CD4-positive, alpha-beta memory T cell (primary cell): ENCODE measurements at regions not wholly inside any gene's neighbourhood (a gene's known extent, or its start where the extent isn't known, plus 50 kb on each side); places are given as distances from the start of the nearest gene placed in this dataset.

Experiments
- CTCF ChIA-PET: fragments of 350-600 bp; sonication (Branson Sonifier 250); formaldehyde crosslinking; loops from one replicate; lab custom pipeline; 2021; ENCODE audit warnings: inconsistent platforms; ENCODE audit not compliant: partially characterized antibody; lab: Charles Lee
- POLR2A ChIA-PET: fragments of 350-600 bp; sonication (Branson Sonifier 250); formaldehyde crosslinking; loops from one replicate; lab custom pipeline; 2021; ENCODE audit not compliant: partially characterized antibody; lab: Charles Lee
- DNase-seq, 5 donors: peaks; one replicate each; pipeline versions ENCODE4 v3.0.0 to v3.0.0-alpha.2; 2020 to 2022; ENCODE audit warnings: mixed read lengths in 1 of 5
- H3K27ac ChIP-seq: one replicate; pipeline ENCODE4 v1.7.0; 2013; ENCODE audit warnings: low read depth, low read length
- H3K27me3 ChIP-seq: 2 replicates; pipeline ENCODE4 v1.7.0; 2013; ENCODE audit warnings: mild to moderate bottlenecking, low read length, moderate library complexity; ENCODE audit not compliant: insufficient read depth
- H3K36me3 ChIP-seq: 2 replicates; pipeline ENCODE4 v1.7.0; 2013; ENCODE audit warnings: mild to moderate bottlenecking, low read length, moderate library complexity; ENCODE audit not compliant: insufficient read depth
- H3K4me1 ChIP-seq: 2 replicates; pipeline ENCODE4 v1.7.0; 2013; ENCODE audit warnings: mild to moderate bottlenecking, low read length, moderate library complexity; ENCODE audit not compliant: insufficient read depth
- H3K4me3 ChIP-seq, 2 donors: one replicate each; pipeline ENCODE4 v1.7.0; 2013; ENCODE audit warnings: low read length in 2 of 2, mild to moderate bottlenecking in 1 of 2
- H3K9me3 ChIP-seq, 2 donors: one replicate each; pipeline ENCODE4 v1.7.0; 2013; ENCODE audit warnings: low read length in 2 of 2, control low read depth in 1 of 2; ENCODE audit not compliant: control insufficient read depth in 1 of 2
- H3K27ac Mint-ChIP-seq, 7 donors: one replicate each; pipeline ENCODE4 v1.8.0; 2020 to 2021; ENCODE audit warnings: mixed read lengths in 7 of 7, mild to moderate bottlenecking in 6 of 7, inconsistent platforms in 3 of 7, moderate library complexity in 3 of 7
- H3K27me3 Mint-ChIP-seq, 2 donors: one replicate each; pipeline ENCODE4 v1.8.0; 2020 to 2021; ENCODE audit warnings: mixed read lengths in 2 of 2
- H3K36me3 Mint-ChIP-seq, 2 donors: one replicate each; pipeline ENCODE4 v1.8.0; 2020 to 2021; ENCODE audit warnings: mixed read lengths in 2 of 2, inconsistent platforms in 1 of 2, mild to moderate bottlenecking in 1 of 2
- H3K4me1 Mint-ChIP-seq, 4 donors: one replicate each; pipeline ENCODE4 v1.8.0; 2020 to 2021; ENCODE audit warnings: mixed read lengths in 4 of 4, mild to moderate bottlenecking in 1 of 4
- H3K4me3 Mint-ChIP-seq, 8 donors: one replicate each; pipeline ENCODE4 v1.8.0; 2020 to 2021; ENCODE audit warnings: mixed read lengths in 8 of 8, mild to moderate bottlenecking in 7 of 8, moderate library complexity in 6 of 8, inconsistent platforms in 3 of 8
- H3K9me3 Mint-ChIP-seq, 8 donors: one replicate each; pipeline ENCODE4 v1.8.0; 2020 to 2021; ENCODE audit warnings: mixed read lengths in 8 of 8, mild to moderate bottlenecking in 5 of 8, inconsistent platforms in 3 of 8, moderate library complexity in 1 of 8
- intact Hi-C: fragments of 100-400 bp; cut with micrococcal nuclease; formaldehyde crosslinking; loops from one replicate; pipeline ENCODE4 v1.15.1; 2023

- Histone ChIP-seq H3K27ac (no peak overlapping the region), H3K4me3 (no peak overlapping the region), H3K9me3 (no peaks in the 10 kb centered on the region), H3K36me3 (no peaks in the 10 kb centered on the region), H3K27me3 (no peaks in the 10 kb centered on the region), H3K4me1 (peaks cover 73% of the 10 kb centered on the region)
- ChIA-PET POLR2A (interaction anchor here (0.8 to 5.1 kb wide), 6 partner anchors 46 to 596 kb away, joined by 3 to 25 read pairs (median 10); no protein-coding TSS in a partner anchor), CTCF (interaction anchor here (0.8 to 2.3 kb wide), 10 partner anchors 24 to 158 kb away, joined by 3 to 7 read pairs (median 4); no protein-coding TSS in a partner anchor)
- Mint-ChIP-seq H3K4me3 (peak overlapping the region in 6 of 8 donors; percentile 37 to 82 (median 59)), H3K36me3 (no peaks in the 10 kb centered on the region), H3K4me1 (peaks cover 55 to 70% (median 63%) of the 10 kb centered on the region in 4 donors), H3K27ac (peak overlapping the region; percentile 70 to 88 (median 80)), H3K27me3 (no peaks in the 10 kb centered on the region), H3K9me3 (no peaks in the 10 kb centered on the region)
- intact Hi-C loops = loop anchor here (5.0 to 10.0 kb wide), 2 partner anchors 282 to 449 kb away; partner anchors contain the start of gene TBL1XR1
- peak; percentile 26 to 67 (median 38) for DNase-seq
Measured at GRCh38 chr3:177646749-177647148, 449.5 kb upstream of the TBL1XR1 start.

- peak overlapping the region; percentile 44 to 89 (median 82) for H3K27ac Mint-ChIP-seq
- H3K9me3 Mint-ChIP-seq = no peaks in the 10 kb centered on the region
- Histone ChIP-seq H3K4me1 (peaks cover 67% of the 10 kb centered on the region), H3K4me3 (no peak overlapping the region), H3K27ac (no peak overlapping the region), H3K36me3 (no peaks in the 10 kb centered on the region), H3K9me3 (no peaks in the 10 kb centered on the region), H3K27me3 (no peaks in the 10 kb centered on the region)
- H3K36me3 Mint-ChIP-seq = no peaks in the 10 kb centered on the region
- CTCF ChIA-PET = interaction anchor here (0.8 to 2.3 kb wide), 9 partner anchors 25 to 158 kb away, joined by 3 to 7 read pairs (median 4); no protein-coding TSS in a partner anchor
- peaks cover 51 to 67% (median 59%) of the 10 kb centered on the region in 4 donors for H3K4me1 Mint-ChIP-seq
- no peaks in the 10 kb centered on the region for H3K27me3 Mint-ChIP-seq
- no peak for DNase-seq
- intact Hi-C loops = loop anchor here (5.0 to 10.0 kb wide), 2 partner anchors 283 to 450 kb away; partner anchors contain the start of gene TBL1XR1
- POLR2A ChIA-PET = interaction anchor here (0.9 to 5.1 kb wide), 6 partner anchors 46 to 597 kb away, joined by 3 to 25 read pairs (median 10); no protein-coding TSS in a partner anchor
- peak overlapping the region in 7 of 8 donors; percentile 45 to 82 (median 71) for H3K4me3 Mint-ChIP-seq
Measured at GRCh38 chr3:177647341-177647740, 450.1 kb upstream of the TBL1XR1 start.

- H3K9me3 Mint-ChIP-seq = no peaks in the 10 kb centered on the region
- POLR2A ChIA-PET = interaction anchor here (0.6 to 5.1 kb wide), 7 partner anchors 26 to 597 kb away, joined by 3 to 25 read pairs (median 6); no protein-coding TSS in a partner anchor
- CTCF ChIA-PET = interaction anchor here (1.4 to 2.3 kb wide), 4 partner anchors 25 to 159 kb away, joined by 3 to 7 read pairs (median 4); no protein-coding TSS in a partner anchor
- Histone ChIP-seq H3K36me3 (no peaks in the 10 kb centered on the region), H3K4me3 (peak overlapping the region in 1 of 2 donors; percentile 11), H3K27me3 (no peaks in the 10 kb centered on the region), H3K4me1 (peaks cover 62% of the 10 kb centered on the region), H3K9me3 (no peaks in the 10 kb centered on the region), H3K27ac (no peak overlapping the region)
- no peaks in the 10 kb centered on the region for H3K27me3 Mint-ChIP-seq
- DNase-seq = peak; percentile 24 to 50 (median 29)
- peak overlapping the region; percentile 44 to 89 (median 85) for H3K27ac Mint-ChIP-seq
- no peaks in the 10 kb centered on the region for H3K36me3 Mint-ChIP-seq
- peaks cover 46 to 62% (median 54%) of the 10 kb centered on the region in 4 donors for H3K4me1 Mint-ChIP-seq
- intact Hi-C loops = loop anchor here (5.0 to 10.0 kb wide), 2 partner anchors 283 to 451 kb away; partner anchors contain the start of gene TBL1XR1
- peak overlapping the region in 7 of 8 donors; percentile 45 to 82 (median 71) for H3K4me3 Mint-ChIP-seq
Measured at GRCh38 chr3:177647876-177648275, 450.6 kb upstream of the TBL1XR1 start.

GRCh38 chr3:177652556-177653291 lies 455.4 kb upstream of the TBL1XR1 start:
- Histone ChIP-seq H3K27me3 (no peaks in the 10 kb centered on the region), H3K4me3 (no peak overlapping the region), H3K4me1 (peaks cover 18% of the 10 kb centered on the region), H3K9me3 (no peaks in the 10 kb centered on the region), H3K36me3 (no peaks in the 10 kb centered on the region), H3K27ac (no peak overlapping the region)
- Mint-ChIP-seq H3K4me1 (peaks cover 15 to 23% (median 17%) of the 10 kb centered on the region in 4 donors), H3K36me3 (no peaks in the 10 kb centered on the region), H3K27ac (no peak overlapping the region), H3K27me3 (no peaks in the 10 kb centered on the region), H3K4me3 (no peak overlapping the region), H3K9me3 (peaks cover 0 to 4% (median 0%) of the 10 kb centered on the region in 8 donors)
- DNase-seq = no peak
- intact Hi-C loops = no loop called here
- CTCF ChIA-PET = no interaction called here
- POLR2A ChIA-PET = interaction anchor here (0.8 to 1.5 kb wide), 2 partner anchors 10 to 56 kb away, joined by 3 read pairs; no protein-coding TSS in a partner anchor

- Mint-ChIP-seq H3K4me3 (no peak overlapping the region), H3K27ac (no peak overlapping the region), H3K27me3 (no peaks in the 10 kb centered on the region), H3K9me3 (peaks cover 0 to 4% (median 0%) of the 10 kb centered on the region in 8 donors), H3K4me1 (peaks cover 0 to 4% (median 0%) of the 10 kb centered on the region in 4 donors), H3K36me3 (no peaks in the 10 kb centered on the region)
- Histone ChIP-seq H3K4me3 (no peak overlapping the region), H3K27me3 (no peaks in the 10 kb centered on the region), H3K9me3 (no peaks in the 10 kb centered on the region), H3K36me3 (no peaks in the 10 kb centered on the region), H3K4me1 (no peaks in the 10 kb centered on the region), H3K27ac (no peak overlapping the region)
- DNase-seq = no peak
- POLR2A ChIA-PET = no interaction called here
- CTCF ChIA-PET = no interaction called here
- intact Hi-C loops = no loop called here
Measured at GRCh38 chr3:177657243-177657642, 460.0 kb upstream of the TBL1XR1 start.

GRCh38 chr3:177658354-177658753 lies 461.1 kb upstream of the TBL1XR1 start:
- Histone ChIP-seq H3K4me3 (no peak overlapping the region), H3K27ac (no peak overlapping the region), H3K27me3 (no peaks in the 10 kb centered on the region), H3K4me1 (no peaks in the 10 kb centered on the region), H3K36me3 (no peaks in the 10 kb centered on the region), H3K9me3 (no peaks in the 10 kb centered on the region)
- CTCF ChIA-PET = no interaction called here
- H3K9me3 Mint-ChIP-seq = peaks cover 0 to 4% (median 0%) of the 10 kb centered on the region in 8 donors
- H3K27ac Mint-ChIP-seq = no peak overlapping the region
- no peak overlapping the region for H3K4me3 Mint-ChIP-seq
- no peak for DNase-seq
- no peaks in the 10 kb centered on the region for H3K36me3 Mint-ChIP-seq
- POLR2A ChIA-PET = interaction anchor here (0.5 kb wide), 1 partner anchor 478 kb away, joined by 3 read pairs; no protein-coding TSS in a partner anchor
- H3K27me3 Mint-ChIP-seq = no peaks in the 10 kb centered on the region
- H3K4me1 Mint-ChIP-seq = peaks cover 0 to 3% (median 0%) of the 10 kb centered on the region in 4 donors
- intact Hi-C loops = no loop called here
